ENCODE measurements at regions not wholly inside any gene's neighbourhood (a gene's known extent, or its start where the extent isn't known, plus 50 kb on each side); places are given as distances from the start of the nearest gene placed in this dataset.
"Not testable (repeated sequence)": the region's sequence is repeated elsewhere in the genome, so short reads cannot be mapped to it uniquely, and the experiment has no call there.

GRCh38 chr1:222470252-222470805 lies 77.6 kb downstream of the HHIPL2 start:
- CTCF ChIA-PET; POLR2A ChIA-PET; DNase-seq (ENCODE audit: extremely low spot score): not testable (repeated sequence)

- CTCF ChIA-PET: interaction anchor here (0.7 to 2.4 kb wide), 3 partner anchors 11 to 623 kb away, joined by 3 to 20 read pairs (median 6); no protein-coding TSS in a partner anchor
- DNase-seq (ENCODE audit: extremely low spot score): no peak
- POLR2A ChIA-PET: interaction anchor here (1.5 to 2.0 kb wide), 4 partner anchors 124 to 178 kb away, joined by 5 to 8 read pairs (median 6); partner anchors contain the start of gene TAF1A
- TF ChIP-seq BHLHE40 (IDR thresholded peaks at IDR 0.05; ENCODE audit: borderline replicate concordance) (no peak), CTBP1 (IDR thresholded peaks at IDR 0.05; ENCODE audit: borderline replicate concordance) (no peak), ZNF384 (IDR thresholded peaks at IDR 0.05) (no peak)
These were observed 81.6 kb downstream of the HHIPL2 start for GRCh38 chr1:222466150-222466865.

- POLR2A ChIA-PET: interaction anchor here (1.5 to 2.0 kb wide), 4 partner anchors 124 to 179 kb away, joined by 5 to 8 read pairs (median 6); partner anchors contain the start of gene TAF1A
- no peak for TF ChIP-seq NFRKB (IDR thresholded peaks at IDR 0.05)
- TF ChIP-seq TARDBP (IDR thresholded peaks at IDR 0.05): no peak
- no peak for TF ChIP-seq FOXK2 (IDR thresholded peaks at IDR 0.05)
- peak; percentile 95 for TF ChIP-seq L3MBTL2 (conservative IDR thresholded peaks at IDR 0.05)
- TF ChIP-seq ARNT (IDR thresholded peaks at IDR 0.05): no peak
- TF ChIP-seq SP1 (IDR thresholded peaks at IDR 0.05): no peak
These were observed 82.5 kb downstream of the HHIPL2 start for GRCh38 chr1:222465211-222466041.

GRCh38 chr1:222464841-222465210 lies 83.1 kb downstream of the HHIPL2 start:
- ChIA-PET CTCF (interaction anchor here (0.8 to 2.4 kb wide), 6 partner anchors 9 to 1064 kb away, joined by 3 to 20 read pairs (median 4); no protein-coding TSS in a partner anchor), POLR2A (interaction anchor here (1.5 to 2.0 kb wide), 4 partner anchors 125 to 179 kb away, joined by 5 to 8 read pairs (median 6); partner anchors contain the start of gene TAF1A)
- no peak for TF ChIP-seq PKNOX1 (IDR thresholded peaks at IDR 0.05)
- TF ChIP-seq BHLHE40 (IDR thresholded peaks at IDR 0.05; ENCODE audit: borderline replicate concordance): no peak
- no peak for TF ChIP-seq ZNF384 (IDR thresholded peaks at IDR 0.05)
- TF ChIP-seq NFRKB (IDR thresholded peaks at IDR 0.05): no peak
- TF ChIP-seq FOXM1 (IDR thresholded peaks at IDR 0.05; ENCODE audit: borderline replicate concordance): no peak
- TF ChIP-seq L3MBTL2 (conservative IDR thresholded peaks at IDR 0.05): peak; percentile 38; the same call in 1 of the 2 replicates
- TF ChIP-seq FOXK2 (IDR thresholded peaks at IDR 0.05): no peak
- TF ChIP-seq ELF4 (IDR thresholded peaks at IDR 0.05): no peak
- peak; percentile 39; the same call in 1 of the 2 replicates for TF ChIP-seq CTBP1 (IDR thresholded peaks at IDR 0.05; ENCODE audit: borderline replicate concordance)
- no peak for TF ChIP-seq TARDBP (IDR thresholded peaks at IDR 0.05)
- TF ChIP-seq ARNT (IDR thresholded peaks at IDR 0.05): peak; percentile 64; the same call in 1 of the 2 replicates
- peak; percentile 48 for DNase-seq (ENCODE audit: extremely low spot score)

More at GRCh38 chr1:222465211-222466041, 82.5 kb downstream of the HHIPL2 start:
- peak; percentile 92 for DNase-seq (ENCODE audit: extremely low spot score)
- CTCF ChIA-PET: interaction anchor here (0.7 to 2.4 kb wide), 7 partner anchors 10 to 1065 kb away, joined by 3 to 20 read pairs (median 4); no protein-coding TSS in a partner anchor

GRCh38 chr1:222463059-222463730 lies 84.7 kb downstream of the HHIPL2 start:
- ChIA-PET POLR2A (no interaction called here), CTCF (no interaction called here)
- no peak for DNase-seq (ENCODE audit: extremely low spot score)
- TF ChIP-seq BHLHE40 (IDR thresholded peaks at IDR 0.05; ENCODE audit: borderline replicate concordance) (no peak), FOXK2 (IDR thresholded peaks at IDR 0.05) (no peak), TARDBP (IDR thresholded peaks at IDR 0.05) (no peak), ZNF384 (IDR thresholded peaks at IDR 0.05) (no peak), HDGF (IDR thresholded peaks at IDR 0.05; ENCODE audit: borderline replicate concordance) (no peak), PKNOX1 (IDR thresholded peaks at IDR 0.05) (no peak), FOXM1 (IDR thresholded peaks at IDR 0.05; ENCODE audit: borderline replicate concordance) (no peak), NFRKB (IDR thresholded peaks at IDR 0.05) (no peak), ARNT (IDR thresholded peaks at IDR 0.05) (no peak), L3MBTL2 (conservative IDR thresholded peaks at IDR 0.05) (no peak), CTBP1 (IDR thresholded peaks at IDR 0.05; ENCODE audit: borderline replicate concordance) (no peak), ELF4 (IDR thresholded peaks at IDR 0.05) (no peak), SP1 (IDR thresholded peaks at IDR 0.05) (no peak), LEF1 (IDR thresholded peaks at IDR 0.05; ENCODE audit: borderline replicate concordance) (no peak), SUZ12 (IDR thresholded peaks at IDR 0.05) (no peak), FOXA1 (IDR thresholded peaks at IDR 0.05) (no peak)

- ChIA-PET CTCF (no interaction called here), POLR2A (no interaction called here)
- no peak for DNase-seq (ENCODE audit: extremely low spot score)
- TF ChIP-seq FOXK2 (IDR thresholded peaks at IDR 0.05) (no peak), TARDBP (IDR thresholded peaks at IDR 0.05) (no peak), BHLHE40 (IDR thresholded peaks at IDR 0.05; ENCODE audit: borderline replicate concordance) (no peak), FOXA1 (IDR thresholded peaks at IDR 0.05) (no peak), FOXM1 (IDR thresholded peaks at IDR 0.05; ENCODE audit: borderline replicate concordance) (no peak), HDGF (IDR thresholded peaks at IDR 0.05; ENCODE audit: borderline replicate concordance) (no peak), ZNF384 (IDR thresholded peaks at IDR 0.05) (no peak), NFRKB (IDR thresholded peaks at IDR 0.05) (no peak), SUZ12 (IDR thresholded peaks at IDR 0.05) (no peak), L3MBTL2 (conservative IDR thresholded peaks at IDR 0.05) (no peak), PKNOX1 (IDR thresholded peaks at IDR 0.05) (no peak), ELF4 (IDR thresholded peaks at IDR 0.05) (no peak), LEF1 (IDR thresholded peaks at IDR 0.05; ENCODE audit: borderline replicate concordance) (no peak), CTBP1 (IDR thresholded peaks at IDR 0.05; ENCODE audit: borderline replicate concordance) (no peak)
These were observed 85.3 kb downstream of the HHIPL2 start for GRCh38 chr1:222462601-222463000.
